Activated T-helper 2 cell treated with anti-CD3 and anti-CD28 coated beads, Interferon-gamma antibody, Interleukin-2, Interleukin-4, amounts not matched to agents 10 μg/mL and 5 μg/mL and 100 μg/mL, durations not matched to agents 14 hours and 24 hours and 36 hours (primary cell): ENCODE measurements at regions not wholly inside any gene's neighbourhood (a gene's known extent, or its start where the extent isn't known, plus 50 kb on each side); places are given as distances from the start of the nearest gene placed in this dataset.
A peak's percentile ranks its signal among the peaks of the same experiment; 100 is the strongest.

Experiments
- DNase-seq: peaks from one replicate; pipeline ENCODE4 v3.0.0; 2021; ENCODE audit warnings: low spot score
- H3K27ac Mint-ChIP-seq: one replicate; pipeline ENCODE4 v1.8.0; 2021; ENCODE audit warnings: mixed read lengths
- H3K27me3 Mint-ChIP-seq: one replicate; pipeline ENCODE4 v1.8.0; 2021; ENCODE audit warnings: low read depth, mixed read lengths
- H3K36me3 Mint-ChIP-seq: one replicate; pipeline ENCODE4 v1.8.0; 2021; ENCODE audit warnings: low read depth, mixed read lengths
- H3K4me1 Mint-ChIP-seq: one replicate; pipeline ENCODE4 v1.8.0; 2021; ENCODE audit warnings: low read depth, mixed read lengths
- H3K4me3 Mint-ChIP-seq: one replicate; pipeline ENCODE4 v1.8.0; 2021; ENCODE audit warnings: low read depth, mild to moderate bottlenecking, moderate library complexity, mixed read lengths
- H3K9me3 Mint-ChIP-seq: one replicate; pipeline ENCODE4 v1.8.0; 2021; ENCODE audit warnings: mixed read lengths
- intact Hi-C: fragments of 100-400 bp; cut with micrococcal nuclease; formaldehyde crosslinking; loops from one replicate; pipeline ENCODE4 v1.15.1; 2023

DNA sequence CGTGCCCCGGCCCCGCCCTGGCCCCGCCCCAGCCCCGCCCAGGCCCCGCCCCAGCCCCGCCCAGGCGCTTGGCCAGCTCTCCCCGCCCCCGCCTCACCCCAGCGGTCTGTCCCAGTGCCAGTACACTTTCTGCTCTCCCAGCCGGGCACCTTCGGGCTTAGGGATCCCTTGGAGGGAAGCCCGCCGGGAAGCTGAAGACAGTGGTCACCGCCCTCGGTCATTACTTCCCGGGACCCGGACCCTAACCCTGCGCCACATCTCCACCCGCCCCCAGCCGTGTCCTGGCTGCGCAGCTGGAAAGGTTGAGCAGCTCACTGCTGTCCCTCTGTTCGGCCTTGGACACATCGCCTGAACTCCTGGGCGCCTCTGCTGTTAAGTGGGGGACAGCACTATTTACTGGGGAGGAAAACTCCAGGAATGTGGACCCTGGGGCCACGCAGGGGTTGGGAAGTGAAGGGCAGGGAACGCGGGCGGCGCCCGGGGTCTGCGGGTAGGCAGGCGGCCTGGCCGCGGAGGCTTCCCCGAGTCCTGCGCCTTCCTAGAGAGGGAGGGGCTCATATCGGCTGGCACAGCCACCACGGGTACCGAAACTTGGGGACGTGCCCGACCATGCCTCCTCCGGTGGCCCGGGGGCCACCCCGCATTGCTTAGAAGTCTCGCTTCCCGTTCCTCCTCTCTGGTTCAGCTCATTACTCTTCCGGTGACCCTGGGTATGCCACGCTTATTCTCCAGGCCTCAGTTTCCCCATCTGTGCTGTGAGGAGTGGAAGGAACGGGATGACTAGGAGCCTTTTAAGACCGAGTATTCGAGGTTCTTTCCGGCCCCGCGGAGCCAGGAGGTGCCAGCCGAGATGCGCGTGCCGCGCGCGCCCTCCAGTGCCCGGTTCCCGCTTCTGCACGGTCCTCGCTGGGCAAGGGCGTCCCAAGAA lies 121.0 kb downstream of the GYPC start:
- Mint-ChIP-seq H3K36me3 (no peaks in the 10 kb centered on the region), H3K4me1 (peaks cover 6% of the 10 kb centered on the region), H3K4me3 (peak overlapping the region; percentile 87), H3K27ac (peak overlapping the region; percentile 47), H3K9me3 (no peaks in the 10 kb centered on the region), H3K27me3 (peaks cover 24% of the 10 kb centered on the region)
- intact Hi-C loops = loop anchor here (1.0 to 5.0 kb wide), 5 partner anchors 15 to 530 kb away; no protein-coding TSS in a partner anchor
- peak; percentile 71 for DNase-seq

GRCh38 chr2:126777620-126777978 lies 121.1 kb upstream of the TEX51 start:
- no peaks in the 10 kb centered on the region for H3K9me3 Mint-ChIP-seq
- peak overlapping the region; percentile 87 for H3K4me3 Mint-ChIP-seq
- peaks cover 24% of the 10 kb centered on the region for H3K27me3 Mint-ChIP-seq
- no peak overlapping the region for H3K27ac Mint-ChIP-seq
- no peak for DNase-seq
- no peaks in the 10 kb centered on the region for H3K36me3 Mint-ChIP-seq
- intact Hi-C loops = loop anchor here (1.0 to 5.0 kb wide), 5 partner anchors 15 to 530 kb away; no protein-coding TSS in a partner anchor
- H3K4me1 Mint-ChIP-seq = peaks cover 6% of the 10 kb centered on the region

DNA sequence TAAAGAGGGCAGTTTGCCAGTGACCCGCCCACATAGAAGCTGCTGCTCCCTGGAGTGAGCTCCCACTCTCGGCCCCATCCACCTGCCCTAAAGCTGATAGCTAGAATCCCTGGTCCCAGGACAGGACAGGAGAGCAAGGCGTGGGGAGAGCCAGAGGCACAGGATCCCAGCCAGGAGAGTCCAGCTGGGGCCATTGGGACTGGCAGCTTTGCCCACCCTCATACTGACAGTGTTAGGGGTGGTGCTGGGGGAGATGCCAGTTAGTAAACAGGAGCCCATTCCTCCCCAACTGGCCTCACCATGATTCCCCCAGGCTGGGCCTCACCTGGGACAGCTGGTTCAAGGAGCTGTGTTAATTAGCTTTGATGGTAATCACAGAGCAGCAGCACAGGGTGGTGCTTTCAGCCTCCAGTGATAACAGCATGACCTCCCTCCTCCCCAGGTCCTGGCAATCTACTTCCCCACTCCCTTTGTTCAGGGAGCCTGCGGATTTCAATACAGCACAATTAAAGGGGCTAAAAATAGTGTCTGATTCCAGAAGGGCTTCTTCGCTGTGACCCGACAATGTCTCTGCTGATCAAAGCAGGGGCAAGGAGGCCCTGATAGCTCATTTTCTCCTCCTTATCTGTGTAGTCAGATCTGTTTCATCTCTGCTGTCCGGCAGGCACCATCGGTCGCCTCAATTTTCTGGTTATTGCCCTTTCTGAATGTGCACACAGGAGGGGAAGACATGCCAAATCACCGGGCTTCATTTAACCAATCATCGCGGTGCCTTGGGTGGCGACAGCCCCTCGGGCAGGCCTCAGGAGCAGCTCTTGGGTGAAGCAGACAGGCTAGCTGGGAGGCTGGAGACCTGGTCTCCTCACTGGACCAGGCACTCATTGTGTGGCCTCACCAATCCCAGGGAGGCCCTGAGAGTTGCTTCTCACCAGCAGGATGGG lies 119.9 kb upstream of the TEX51 start:
- no peak overlapping the region for H3K4me3 Mint-ChIP-seq
- no peaks in the 10 kb centered on the region for H3K9me3 Mint-ChIP-seq
- H3K36me3 Mint-ChIP-seq = no peaks in the 10 kb centered on the region
- intact Hi-C loops = loop anchor here (5.0 kb wide), 1 partner anchor 532 kb away; no protein-coding TSS in a partner anchor
- H3K4me1 Mint-ChIP-seq = peaks cover 6% of the 10 kb centered on the region
- no peak overlapping the region for H3K27ac Mint-ChIP-seq
- DNase-seq = no peak
- H3K27me3 Mint-ChIP-seq = peaks cover 24% of the 10 kb centered on the region

- Mint-ChIP-seq H3K4me1 (peaks cover 4% of the 10 kb centered on the region), H3K27me3 (peaks cover 11% of the 10 kb centered on the region), H3K9me3 (no peaks in the 10 kb centered on the region), H3K27ac (no peak overlapping the region), H3K4me3 (no peak overlapping the region), H3K36me3 (no peaks in the 10 kb centered on the region)
- intact Hi-C loops = no loop called here
- DNase-seq = no peak
These were observed 117.5 kb upstream of the TEX51 start for GRCh38 chr2:126781206-126781605.

GRCh38 chr2:126781806-126782205 lies 116.9 kb upstream of the TEX51 start:
- Mint-ChIP-seq H3K27ac (no peak overlapping the region), H3K4me1 (peaks cover 4% of the 10 kb centered on the region), H3K36me3 (no peaks in the 10 kb centered on the region), H3K9me3 (no peaks in the 10 kb centered on the region), H3K27me3 (peaks cover 11% of the 10 kb centered on the region), H3K4me3 (no peak overlapping the region)
- intact Hi-C loops = no loop called here
- DNase-seq = no peak

- Mint-ChIP-seq H3K27me3 (peaks cover 8% of the 10 kb centered on the region), H3K9me3 (no peaks in the 10 kb centered on the region), H3K4me1 (no peaks in the 10 kb centered on the region), H3K27ac (no peak overlapping the region), H3K36me3 (no peaks in the 10 kb centered on the region), H3K4me3 (no peak overlapping the region)
- intact Hi-C loops = no loop called here
- no peak for DNase-seq
These were observed 116.0 kb upstream of the TEX51 start for GRCh38 chr2:126782648-126783047.

- no peaks in the 10 kb centered on the region for H3K36me3 Mint-ChIP-seq
- no peaks in the 10 kb centered on the region for H3K9me3 Mint-ChIP-seq
- no peak overlapping the region for H3K27ac Mint-ChIP-seq
- H3K4me1 Mint-ChIP-seq = no peaks in the 10 kb centered on the region
- peaks cover 6% of the 10 kb centered on the region for H3K27me3 Mint-ChIP-seq
- no peak for DNase-seq
- intact Hi-C loops = no loop called here
- no peak overlapping the region for H3K4me3 Mint-ChIP-seq
These were observed 115.3 kb upstream of the TEX51 start for GRCh38 chr2:126783341-126783740.

- Mint-ChIP-seq H3K36me3 (no peaks in the 10 kb centered on the region), H3K4me1 (no peaks in the 10 kb centered on the region), H3K9me3 (no peaks in the 10 kb centered on the region), H3K4me3 (no peak overlapping the region), H3K27ac (no peak overlapping the region), H3K27me3 (peaks cover 4% of the 10 kb centered on the region)
- intact Hi-C loops = no loop called here
- DNase-seq = no peak
These were observed 114.6 kb upstream of the TEX51 start for GRCh38 chr2:126784045-126784444.

- no peak for DNase-seq
- peaks cover 4% of the 10 kb centered on the region for H3K27me3 Mint-ChIP-seq
- intact Hi-C loops = no loop called here
- H3K36me3 Mint-ChIP-seq = no peaks in the 10 kb centered on the region
- no peaks in the 10 kb centered on the region for H3K4me1 Mint-ChIP-seq
- H3K4me3 Mint-ChIP-seq = no peak overlapping the region
- H3K9me3 Mint-ChIP-seq = no peaks in the 10 kb centered on the region
- no peak overlapping the region for H3K27ac Mint-ChIP-seq
These were observed 114.1 kb upstream of the TEX51 start for GRCh38 chr2:126784621-126785020.

- Mint-ChIP-seq H3K9me3 (no peaks in the 10 kb centered on the region), H3K36me3 (no peaks in the 10 kb centered on the region), H3K4me1 (no peaks in the 10 kb centered on the region), H3K4me3 (no peak overlapping the region), H3K27ac (no peak overlapping the region), H3K27me3 (peaks cover 4% of the 10 kb centered on the region)
- intact Hi-C loops = no loop called here
- DNase-seq = no peak
These were observed 113.5 kb upstream of the TEX51 start for GRCh38 chr2:126785236-126785635.

DNA sequence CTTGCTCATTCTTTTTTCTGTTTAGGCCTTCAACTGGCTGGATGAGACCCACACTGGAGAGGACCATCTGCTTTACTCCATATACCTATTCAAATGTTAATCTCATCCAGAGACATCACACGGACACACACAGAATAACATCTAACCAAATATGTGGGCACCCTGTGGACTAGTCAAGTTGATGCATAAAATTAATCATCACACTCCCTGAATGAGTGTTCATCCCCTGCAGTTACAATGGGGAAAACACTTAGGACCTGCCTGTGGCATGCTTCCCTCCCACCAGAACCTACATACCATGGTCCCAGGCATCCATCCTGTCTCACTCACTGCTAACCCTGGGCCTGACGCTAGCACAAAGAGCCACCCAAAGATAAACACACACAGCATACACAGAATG lies 112.8 kb upstream of the TEX51 start:
- Mint-ChIP-seq H3K27ac (no peak overlapping the region), H3K27me3 (no peaks in the 10 kb centered on the region), H3K36me3 (no peaks in the 10 kb centered on the region), H3K9me3 (no peaks in the 10 kb centered on the region), H3K4me3 (no peak overlapping the region), H3K4me1 (no peaks in the 10 kb centered on the region)
- no peak for DNase-seq
- intact Hi-C loops = no loop called here

- H3K9me3 Mint-ChIP-seq = no peaks in the 10 kb centered on the region
- DNase-seq = no peak
- no peak overlapping the region for H3K27ac Mint-ChIP-seq
- no peaks in the 10 kb centered on the region for H3K36me3 Mint-ChIP-seq
- H3K4me3 Mint-ChIP-seq = no peak overlapping the region
- no peaks in the 10 kb centered on the region for H3K27me3 Mint-ChIP-seq
- H3K4me1 Mint-ChIP-seq = no peaks in the 10 kb centered on the region
- intact Hi-C loops = no loop called here
These were observed 111.9 kb upstream of the TEX51 start for GRCh38 chr2:126786765-126787164.

GRCh38 chr2:126787289-126787688 lies 111.4 kb upstream of the TEX51 start:
- Mint-ChIP-seq H3K4me3 (no peak overlapping the region), H3K9me3 (no peaks in the 10 kb centered on the region), H3K27me3 (no peaks in the 10 kb centered on the region), H3K4me1 (no peaks in the 10 kb centered on the region), H3K36me3 (no peaks in the 10 kb centered on the region), H3K27ac (no peak overlapping the region)
- no peak for DNase-seq
- intact Hi-C loops = no loop called here
